Activated CD4-positive, alpha-beta memory T cell treated with anti-CD3 and anti-CD28 coated beads for 36 hours (primary cell): ENCODE measurements at regions not wholly inside any gene's neighbourhood (a gene's known extent, or its start where the extent isn't known, plus 50 kb on each side); places are given as distances from the start of the nearest gene placed in this dataset.
"Not testable (repeated sequence)": the region's sequence is repeated elsewhere in the genome, so short reads cannot be mapped to it uniquely, and the experiment has no call there.

ENCODE experiments used
- CTCF ChIA-PET: fragments of 350-600 bp; sonication (Branson Sonifier 250); formaldehyde crosslinking; loops from one replicate; lab custom pipeline; 2021; ENCODE audit warnings: antibody characterized with exemption, inconsistent platforms; lab: Charles Lee
- POLR2A ChIA-PET: fragments of 350-600 bp; sonication (Branson Sonifier 250); formaldehyde crosslinking; loops from one replicate; lab custom pipeline; 2021; ENCODE audit warnings: antibody characterized with exemption; lab: Charles Lee
- DNase-seq: peaks from one replicate; pipeline ENCODE4 v3.0.0-alpha.2; 2020
- H3K27ac Mint-ChIP-seq: one replicate; pipeline ENCODE4 v1.8.0; 2021; ENCODE audit warnings: mixed read lengths
- H3K27me3 Mint-ChIP-seq: one replicate; pipeline ENCODE4 v1.8.0; 2021; ENCODE audit warnings: mixed read lengths
- H3K36me3 Mint-ChIP-seq: one replicate; pipeline ENCODE4 v1.8.0; 2021; ENCODE audit warnings: mixed read lengths
- H3K4me1 Mint-ChIP-seq: one replicate; pipeline ENCODE4 v1.8.0; 2021; ENCODE audit warnings: low read depth, mixed read lengths
- H3K4me3 Mint-ChIP-seq: one replicate; pipeline ENCODE4 v1.8.0; 2021; ENCODE audit warnings: mild to moderate bottlenecking, mixed read lengths
- H3K9me3 Mint-ChIP-seq: one replicate; pipeline ENCODE4 v1.8.0; 2021; ENCODE audit warnings: mixed read lengths
- intact Hi-C: fragments of 100-400 bp; cut with micrococcal nuclease; formaldehyde crosslinking; loops from one replicate; pipeline ENCODE4 v1.15.1; 2023

GRCh38 chr16:51255349-51255972, 104.4 kb upstream of the SALL1 start:
- H3K4me3 Mint-ChIP-seq: no peak overlapping the region
- no peak overlapping the region for H3K27ac Mint-ChIP-seq
- peaks cover 4% of the 10 kb centered on the region for H3K9me3 Mint-ChIP-seq
- H3K4me1 Mint-ChIP-seq: no peaks in the 10 kb centered on the region
- H3K27me3 Mint-ChIP-seq: no peaks in the 10 kb centered on the region
- DNase-seq: no peak
- ChIA-PET CTCF (no interaction called here), POLR2A (no interaction called here)
- intact Hi-C loops: no loop called here
- no peaks in the 10 kb centered on the region for H3K36me3 Mint-ChIP-seq

- CTCF ChIA-PET, intact Hi-C loops, H3K27ac Mint-ChIP-seq, H3K4me1 Mint-ChIP-seq, H3K36me3 Mint-ChIP-seq, H3K9me3 Mint-ChIP-seq, H3K4me3 Mint-ChIP-seq, H3K27me3 Mint-ChIP-seq, DNase-seq, POLR2A ChIA-PET: not testable (repeated sequence)
Observed at GRCh38 chr16:51254390-51254789, 103.3 kb upstream of the SALL1 start.

- H3K36me3 Mint-ChIP-seq: no peaks in the 10 kb centered on the region
- intact Hi-C loops: no loop called here
- H3K4me1 Mint-ChIP-seq: no peaks in the 10 kb centered on the region
- ChIA-PET POLR2A (no interaction called here), CTCF (no interaction called here)
- H3K9me3 Mint-ChIP-seq: peaks cover 7% of the 10 kb centered on the region
- H3K27me3 Mint-ChIP-seq: no peaks in the 10 kb centered on the region
- H3K4me3 Mint-ChIP-seq: no peak overlapping the region
- no peak overlapping the region for H3K27ac Mint-ChIP-seq
- DNase-seq: no peak
Observed at GRCh38 chr16:51248217-51248616, 97.1 kb upstream of the SALL1 start.

- ChIA-PET POLR2A (no interaction called here), CTCF (interaction anchor here (0.6 kb wide), 1 partner anchor 573 kb away, joined by 4 read pairs; no protein-coding TSS in a partner anchor)
- Mint-ChIP-seq H3K27ac (no peak overlapping the region), H3K36me3 (no peaks in the 10 kb centered on the region), H3K27me3 (no peaks in the 10 kb centered on the region), H3K4me3 (no peak overlapping the region), H3K9me3 (peaks cover 7% of the 10 kb centered on the region), H3K4me1 (no peaks in the 10 kb centered on the region)
- intact Hi-C loops: no loop called here
- no peak for DNase-seq
Observed at GRCh38 chr16:51245658-51245995, 94.6 kb upstream of the SALL1 start.

- H3K4me3 Mint-ChIP-seq: no peak overlapping the region
- peaks cover 9% of the 10 kb centered on the region for H3K9me3 Mint-ChIP-seq
- ChIA-PET POLR2A (no interaction called here), CTCF (interaction anchor here (0.6 kb wide), 1 partner anchor 573 kb away, joined by 4 read pairs; no protein-coding TSS in a partner anchor)
- no peak overlapping the region for H3K27ac Mint-ChIP-seq
- intact Hi-C loops: no loop called here
- H3K27me3 Mint-ChIP-seq: no peaks in the 10 kb centered on the region
- DNase-seq: no peak
- no peaks in the 10 kb centered on the region for H3K36me3 Mint-ChIP-seq
- H3K4me1 Mint-ChIP-seq: no peaks in the 10 kb centered on the region
Observed at GRCh38 chr16:51244887-51245657, 94.0 kb upstream of the SALL1 start.

GRCh38 chr16:51243936-51244436, 92.9 kb upstream of the SALL1 start:
- H3K4me3 Mint-ChIP-seq: no peak overlapping the region
- intact Hi-C loops: no loop called here
- H3K27me3 Mint-ChIP-seq: no peaks in the 10 kb centered on the region
- POLR2A ChIA-PET: no interaction called here
- no peaks in the 10 kb centered on the region for H3K4me1 Mint-ChIP-seq
- H3K27ac Mint-ChIP-seq: no peak overlapping the region
- DNase-seq: no peak
- no peaks in the 10 kb centered on the region for H3K36me3 Mint-ChIP-seq
- peaks cover 8% of the 10 kb centered on the region for H3K9me3 Mint-ChIP-seq
- CTCF ChIA-PET: no interaction called here

GRCh38 chr16:51242296-51242994, 91.4 kb upstream of the SALL1 start:
- H3K27ac Mint-ChIP-seq: no peak overlapping the region
- no peak for DNase-seq
- no peak overlapping the region for H3K4me3 Mint-ChIP-seq
- peaks cover 6% of the 10 kb centered on the region for H3K9me3 Mint-ChIP-seq
- intact Hi-C loops: no loop called here
- ChIA-PET CTCF (interaction anchor here (0.7 kb wide), 1 partner anchor 774 kb away, joined by 3 read pairs; no protein-coding TSS in a partner anchor), POLR2A (no interaction called here)
- H3K27me3 Mint-ChIP-seq: no peaks in the 10 kb centered on the region
- no peaks in the 10 kb centered on the region for H3K4me1 Mint-ChIP-seq
- H3K36me3 Mint-ChIP-seq: no peaks in the 10 kb centered on the region

GRCh38 chr16:51239196-51239595, 88.1 kb upstream of the SALL1 start:
- no peak for DNase-seq
- H3K27me3 Mint-ChIP-seq: no peaks in the 10 kb centered on the region
- H3K4me1 Mint-ChIP-seq: no peaks in the 10 kb centered on the region
- intact Hi-C loops: no loop called here
- peaks cover 6% of the 10 kb centered on the region for H3K9me3 Mint-ChIP-seq
- H3K36me3 Mint-ChIP-seq: no peaks in the 10 kb centered on the region
- ChIA-PET POLR2A (no interaction called here), CTCF (no interaction called here)
- H3K27ac Mint-ChIP-seq: no peak overlapping the region
- H3K4me3 Mint-ChIP-seq: no peak overlapping the region

- H3K27me3 Mint-ChIP-seq: no peaks in the 10 kb centered on the region
- H3K4me3 Mint-ChIP-seq: no peak overlapping the region
- CTCF ChIA-PET: no interaction called here
- no peaks in the 10 kb centered on the region for H3K36me3 Mint-ChIP-seq
- H3K9me3 Mint-ChIP-seq: peaks cover 6% of the 10 kb centered on the region
- no peak for DNase-seq
- H3K4me1 Mint-ChIP-seq: no peaks in the 10 kb centered on the region
- intact Hi-C loops: no loop called here
- H3K27ac Mint-ChIP-seq: no peak overlapping the region
- POLR2A ChIA-PET: interaction anchor here (0.6 kb wide), 1 partner anchor 192 kb away, joined by 3 read pairs; no protein-coding TSS in a partner anchor
Observed at GRCh38 chr16:51237861-51238378, 86.8 kb upstream of the SALL1 start.

- Mint-ChIP-seq H3K4me3 (no peak overlapping the region), H3K27me3 (no peaks in the 10 kb centered on the region), H3K27ac (no peak overlapping the region), H3K9me3 (peaks cover 6% of the 10 kb centered on the region), H3K36me3 (no peaks in the 10 kb centered on the region), H3K4me1 (no peaks in the 10 kb centered on the region)
- DNase-seq: no peak
- ChIA-PET CTCF (no interaction called here), POLR2A (no interaction called here)
- intact Hi-C loops: no loop called here
Observed at GRCh38 chr16:51237207-51237606, 86.1 kb upstream of the SALL1 start.

GRCh38 chr16:51236583-51236982, 85.5 kb upstream of the SALL1 start:
- no peaks in the 10 kb centered on the region for H3K36me3 Mint-ChIP-seq
- H3K4me3 Mint-ChIP-seq: no peak overlapping the region
- ChIA-PET POLR2A (no interaction called here), CTCF (no interaction called here)
- H3K4me1 Mint-ChIP-seq: no peaks in the 10 kb centered on the region
- peaks cover 6% of the 10 kb centered on the region for H3K9me3 Mint-ChIP-seq
- no peaks in the 10 kb centered on the region for H3K27me3 Mint-ChIP-seq
- intact Hi-C loops: no loop called here
- DNase-seq: no peak
- no peak overlapping the region for H3K27ac Mint-ChIP-seq

GRCh38 chr16:51231702-51232101, 80.6 kb upstream of the SALL1 start:
- Mint-ChIP-seq H3K36me3 (no peaks in the 10 kb centered on the region), H3K27me3 (no peaks in the 10 kb centered on the region), H3K4me1 (no peaks in the 10 kb centered on the region)

More at GRCh38 chr16:51231702-51232101, 80.6 kb upstream of the SALL1 start:
- CTCF ChIA-PET: no interaction called here
- Mint-ChIP-seq H3K9me3 (no peaks in the 10 kb centered on the region), H3K27ac (no peak overlapping the region), H3K4me3 (no peak overlapping the region)
- POLR2A ChIA-PET: no interaction called here
- intact Hi-C loops: no loop called here
- no peak for DNase-seq
